B cell (primary cell): ENCODE measurements at regions not wholly inside any gene's neighbourhood (a gene's known extent, or its start where the extent isn't known, plus 50 kb on each side); places are given as distances from the start of the nearest gene placed in this dataset.

Experiments
- ATAC-seq: fragments of 200-7000 bp; cut with Tn5 transposase; one replicate; pipeline ENCODE4 v1.10.0; 2021; ENCODE audit warnings: low read depth, mild to moderate bottlenecking, moderate number of reproducible peaks, moderate library complexity
- CTCF ChIA-PET: fragments of 350-600 bp; sonication (Branson Sonifier 250); formaldehyde crosslinking; loops from one replicate; lab custom pipeline; 2021; ENCODE audit warnings: antibody characterized with exemption, inconsistent platforms; lab: Charles Lee
- POLR2A ChIA-PET: fragments of 350-600 bp; sonication (Branson Sonifier 250); formaldehyde crosslinking; loops from one replicate; lab custom pipeline; 2021; ENCODE audit warnings: antibody characterized with exemption; lab: Charles Lee
- DNase-seq: peaks from one replicate; pipeline ENCODE4 v3.0.0; 2013
- H2AFZ ChIP-seq: 2 replicates; pipeline ENCODE4 v1.6.1; 2012; ENCODE audit warnings: mild to moderate bottlenecking, low read depth, low read length; ENCODE audit not compliant: insufficient read depth, poor library complexity, severe bottlenecking
- H3K27ac ChIP-seq, 2 donors: 1 replicate in 1 of 2; 2 replicates in 1 of 2; pipeline ENCODE4 v1.5.1; 2012 to 2013; ENCODE audit warnings: low read length in 2 of 2, mild to moderate bottlenecking in 2 of 2, moderate library complexity in 1 of 2
- H3K27me3 ChIP-seq, 4 experiments: fragments of 200-600 bp in 1 of 4; sonication (generic) in 1 of 4; replicated peaks in 1 of 4; 1 replicate in 2 of 4; 2 replicates in 2 of 4; pipeline versions ENCODE4 v1.6.1 to v1.7.0; 2013 to 2016; ENCODE audit warnings: low read length in 3 of 4, mild to moderate bottlenecking in 2 of 4, mixed read lengths in 1 of 4, moderate library complexity in 1 of 4; ENCODE audit not compliant: insufficient read depth in 4 of 4, control insufficient read depth in 3 of 4; ENCODE audit errors: control extremely low read depth in 1 of 4
- H3K36me3 ChIP-seq, 2 experiments: replicated peaks in 1 of 2; 1 replicate in 1 of 2; 2 replicates in 1 of 2; pipeline versions ENCODE4 v1.6.1 to v1.7.1; 2013; ENCODE audit warnings: low read length in 1 of 2; ENCODE audit not compliant: insufficient read depth in 2 of 2, control insufficient read depth in 1 of 2; ENCODE audit errors: control extremely low read depth in 1 of 2, extremely low read depth in 1 of 2
- H3K4me1 ChIP-seq, 2 donors: fragments of 200-600 bp in 1 of 2; sonication (generic) in 1 of 2; 1 replicate in 1 of 2; 2 replicates in 1 of 2; pipeline versions ENCODE4 v1.5.1 to v1.6.1; 2013 to 2017; ENCODE audit warnings: low read length in 2 of 2; ENCODE audit not compliant: control insufficient read depth in 2 of 2, insufficient read depth in 2 of 2
- H3K4me2 ChIP-seq: replicated peaks from 2 replicates; pipeline ENCODE3; 2012; ENCODE audit warnings: mild to moderate bottlenecking, low read depth, low read length; ENCODE audit not compliant: poor library complexity, severe bottlenecking
- H3K4me3 ChIP-seq, 5 experiments: fragments of 200-600 bp in 1 of 5; sonication (generic) in 1 of 5; 1 replicate in 3 of 5; 2 replicates in 2 of 5; pipeline versions ENCODE4 v1.5.1 to v1.7.0; 2011 to 2016; ENCODE audit warnings: low read length in 4 of 5, mild to moderate bottlenecking in 4 of 5, low read depth in 2 of 5, control low read depth in 1 of 5, moderate library complexity in 1 of 5; ENCODE audit not compliant: insufficient read depth in 1 of 5; ENCODE audit errors: control extremely low read depth in 1 of 5, extremely low read depth in 1 of 5
- H3K79me2 ChIP-seq: fragments of 200-600 bp; sonication (generic); one replicate; pipeline ENCODE4 v1.6.0; 2016; ENCODE audit warnings: low read length; ENCODE audit not compliant: control insufficient read depth, insufficient read depth
- H3K9ac ChIP-seq: fragments of 200-600 bp; sonication (generic); 2 replicates; pipeline ENCODE4 v1.6.1; 2017; ENCODE audit warnings: mild to moderate bottlenecking, low read length, moderate library complexity
- H3K9me3 ChIP-seq, 3 donors: one replicate each; pipeline versions ENCODE4 v1.6.1 to v1.7.1; 2013; ENCODE audit warnings: low read length in 2 of 3; ENCODE audit not compliant: control insufficient read depth in 2 of 3, insufficient read depth in 1 of 3; ENCODE audit errors: control extremely low read depth in 1 of 3
- H4K20me1 ChIP-seq: 2 replicates; pipeline ENCODE4 v1.6.0; 2012; ENCODE audit warnings: mild to moderate bottlenecking, low read length; ENCODE audit not compliant: insufficient read depth, control insufficient read depth, poor library complexity, severe bottlenecking
- H3K27ac Mint-ChIP-seq: one replicate; pipeline ENCODE4 v1.8.0; 2021; ENCODE audit warnings: mixed read lengths
- H3K27me3 Mint-ChIP-seq: one replicate; pipeline ENCODE4 v1.8.0; 2021; ENCODE audit warnings: mixed read lengths
- H3K4me1 Mint-ChIP-seq: one replicate; pipeline ENCODE4 v1.8.0; 2021; ENCODE audit warnings: mixed read lengths
- H3K4me3 Mint-ChIP-seq: one replicate; pipeline ENCODE4 v1.8.0; 2021; ENCODE audit warnings: mixed read lengths
- H3K9me3 Mint-ChIP-seq: one replicate; pipeline ENCODE4 v1.8.0; 2022; ENCODE audit warnings: mixed read lengths; ENCODE audit not compliant: insufficient read depth
- EZH2 ChIP-seq: IDR thresholded peaks from 2 replicates; pipeline ENCODE4 v1.6.1; 2012; ENCODE audit warnings: borderline replicate concordance, low read depth, mild to moderate bottlenecking, moderate library complexity, low read length; ENCODE audit not compliant: insufficient read depth, poor library complexity, severe bottlenecking
- WGBS: methylation state at CpG from one replicate; pipeline ENCODE4 v1.1.5; 2013; ENCODE audit warnings: missing lambda C conversion rate; ENCODE audit not compliant: insufficient coverage; 5-methylcytosine and 5-hydroxymethylcytosine counted together
- intact Hi-C: fragments of 100-400 bp; cut with micrococcal nuclease; formaldehyde crosslinking; loops from one replicate; pipeline ENCODE4 v1.10.0; 2022
- TF ChIP-seq, protein P1 (sequence below): fragments of 200-600 bp; IDR thresholded peaks from one replicate; pipeline ENCODE4 v1.8.0; 2022; ENCODE audit warnings: antibody characterized with exemption, mild to moderate bottlenecking

DNA sequence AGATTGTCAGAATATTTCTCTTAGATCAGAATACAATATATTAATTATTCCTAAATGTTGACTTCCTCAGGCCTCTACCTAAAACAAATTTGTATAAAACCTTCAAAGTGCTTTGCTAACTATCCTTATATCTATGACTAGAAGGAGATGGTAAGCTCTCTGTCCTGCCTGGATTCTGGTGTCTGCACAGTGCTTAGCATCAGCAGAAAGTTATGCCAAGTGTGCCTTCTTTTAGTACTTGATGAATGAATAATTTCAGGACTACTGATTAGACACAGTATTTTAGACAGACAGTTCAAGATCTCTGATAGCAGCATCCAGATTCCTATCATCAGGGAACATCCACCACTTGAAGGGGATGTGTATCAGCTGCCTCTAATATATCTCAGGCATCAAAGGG, 242.4 kb upstream of the TLL1 start:
- intact Hi-C loops = no loop called here
- Histone ChIP-seq H4K20me1 (no peaks in the 10 kb centered on the region), H3K9ac (no peak overlapping the region), H3K4me2 (no peak overlapping the region), H3K27me3 (no peaks in the 10 kb centered on the region), H3K4me3 (no peak overlapping the region), H3K9me3 (peaks cover 0 to 6% (median 0%) of the 10 kb centered on the region in 3 donors), H3K79me2 (no peaks in the 10 kb centered on the region), H2AFZ (no peak overlapping the region), H3K36me3 (no peaks in the 10 kb centered on the region), H3K4me1 (no peaks in the 10 kb centered on the region), H3K27ac (no peak overlapping the region)
- TF ChIP-seq, protein P1, sequence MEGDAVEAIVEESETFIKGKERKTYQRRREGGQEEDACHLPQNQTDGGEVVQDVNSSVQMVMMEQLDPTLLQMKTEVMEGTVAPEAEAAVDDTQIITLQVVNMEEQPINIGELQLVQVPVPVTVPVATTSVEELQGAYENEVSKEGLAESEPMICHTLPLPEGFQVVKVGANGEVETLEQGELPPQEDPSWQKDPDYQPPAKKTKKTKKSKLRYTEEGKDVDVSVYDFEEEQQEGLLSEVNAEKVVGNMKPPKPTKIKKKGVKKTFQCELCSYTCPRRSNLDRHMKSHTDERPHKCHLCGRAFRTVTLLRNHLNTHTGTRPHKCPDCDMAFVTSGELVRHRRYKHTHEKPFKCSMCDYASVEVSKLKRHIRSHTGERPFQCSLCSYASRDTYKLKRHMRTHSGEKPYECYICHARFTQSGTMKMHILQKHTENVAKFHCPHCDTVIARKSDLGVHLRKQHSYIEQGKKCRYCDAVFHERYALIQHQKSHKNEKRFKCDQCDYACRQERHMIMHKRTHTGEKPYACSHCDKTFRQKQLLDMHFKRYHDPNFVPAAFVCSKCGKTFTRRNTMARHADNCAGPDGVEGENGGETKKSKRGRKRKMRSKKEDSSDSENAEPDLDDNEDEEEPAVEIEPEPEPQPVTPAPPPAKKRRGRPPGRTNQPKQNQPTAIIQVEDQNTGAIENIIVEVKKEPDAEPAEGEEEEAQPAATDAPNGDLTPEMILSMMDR = no peak
- no peak for TF ChIP-seq EZH2
- no peaks in the 10 kb centered on the region for H3K4me1 Mint-ChIP-seq
- no peak for DNase-seq
- H3K27me3 Mint-ChIP-seq = no peaks in the 10 kb centered on the region
- ATAC-seq = no peak
- H3K9me3 Mint-ChIP-seq = no peaks in the 10 kb centered on the region
- no peak overlapping the region for H3K4me3 Mint-ChIP-seq
- CTCF ChIA-PET = no interaction called here
- POLR2A ChIA-PET = no interaction called here
- H3K27ac Mint-ChIP-seq = no peak overlapping the region

DNA sequence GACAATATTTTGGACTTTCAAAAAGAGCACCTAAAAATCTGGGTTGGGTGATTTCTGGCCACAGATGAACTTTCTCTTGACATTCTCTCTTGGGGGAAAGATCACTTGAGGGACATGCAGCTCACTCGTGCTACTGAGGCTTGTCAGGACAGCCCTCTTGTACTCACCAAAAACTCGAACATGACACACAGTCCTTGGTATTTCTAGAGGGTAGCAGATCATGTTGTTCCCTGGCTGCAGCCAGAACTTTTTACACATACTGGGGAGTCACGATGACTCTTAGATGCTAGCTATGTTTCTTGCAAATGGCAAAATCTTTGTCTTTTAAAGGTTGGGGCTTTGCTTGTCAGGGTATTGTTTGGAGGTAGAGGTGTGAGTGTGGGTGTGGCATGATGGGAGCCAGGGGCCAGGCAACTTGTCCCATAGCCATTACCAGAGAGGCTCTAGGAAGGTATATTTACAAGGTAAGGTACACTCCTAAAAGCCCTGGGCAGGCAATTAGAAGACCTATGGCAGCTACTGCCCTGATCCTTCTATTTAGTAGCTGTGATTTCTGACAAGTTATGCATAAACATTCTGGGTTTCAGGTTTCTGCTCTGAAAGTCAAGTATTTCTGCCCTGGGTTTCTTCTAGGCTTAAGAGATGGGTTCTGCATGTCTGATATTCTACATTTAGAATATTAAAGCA, 241.7 kb upstream of the TLL1 start:
- H3K4me3 Mint-ChIP-seq = no peak overlapping the region
- no peak for TF ChIP-seq EZH2
- TF ChIP-seq, protein P1 = no peak
- POLR2A ChIA-PET = no interaction called here
- CTCF ChIA-PET = no interaction called here
- no peak overlapping the region for H3K9ac ChIP-seq
- H3K9me3 ChIP-seq = peaks cover 0 to 7% (median 0%) of the 10 kb centered on the region in 3 donors
- H3K27me3 Mint-ChIP-seq = no peaks in the 10 kb centered on the region
- 100% methylated on average over 1 of the region's 3 CpGs for WGBS
- intact Hi-C loops = no loop called here
- H3K4me1 Mint-ChIP-seq = no peaks in the 10 kb centered on the region
- no peak overlapping the region for H3K27ac ChIP-seq
- no peak overlapping the region for H3K4me3 ChIP-seq
- no peaks in the 10 kb centered on the region for H3K9me3 Mint-ChIP-seq
- ATAC-seq (no peak), DNase-seq (no peak)
- no peaks in the 10 kb centered on the region for H3K4me1 ChIP-seq
- no peaks in the 10 kb centered on the region for H4K20me1 ChIP-seq
- H3K4me2 ChIP-seq = no peak overlapping the region
- no peaks in the 10 kb centered on the region for H3K27me3 ChIP-seq
- no peak overlapping the region for H3K27ac Mint-ChIP-seq
- H2AFZ ChIP-seq = no peak overlapping the region
- H3K36me3 ChIP-seq = no peaks in the 10 kb centered on the region
- H3K79me2 ChIP-seq = no peaks in the 10 kb centered on the region
